Activated T-helper 1 cell treated with anti-CD3 and anti-CD28 coated beads, Interleukin-2, amount 50 U/mL, for 16 hours (primary cell): ENCODE measurements at regions not wholly inside any gene's neighbourhood (a gene's known extent, or its start where the extent isn't known, plus 50 kb on each side); places are given as distances from the start of the nearest gene placed in this dataset.

Experiments used
- DNase-seq, 2 donors: peaks; one replicate each; pipeline ENCODE4 v3.0.0-alpha.2; 2020; ENCODE audit warnings: low read depth in 1 of 2, low spot score in 1 of 2

DNA sequence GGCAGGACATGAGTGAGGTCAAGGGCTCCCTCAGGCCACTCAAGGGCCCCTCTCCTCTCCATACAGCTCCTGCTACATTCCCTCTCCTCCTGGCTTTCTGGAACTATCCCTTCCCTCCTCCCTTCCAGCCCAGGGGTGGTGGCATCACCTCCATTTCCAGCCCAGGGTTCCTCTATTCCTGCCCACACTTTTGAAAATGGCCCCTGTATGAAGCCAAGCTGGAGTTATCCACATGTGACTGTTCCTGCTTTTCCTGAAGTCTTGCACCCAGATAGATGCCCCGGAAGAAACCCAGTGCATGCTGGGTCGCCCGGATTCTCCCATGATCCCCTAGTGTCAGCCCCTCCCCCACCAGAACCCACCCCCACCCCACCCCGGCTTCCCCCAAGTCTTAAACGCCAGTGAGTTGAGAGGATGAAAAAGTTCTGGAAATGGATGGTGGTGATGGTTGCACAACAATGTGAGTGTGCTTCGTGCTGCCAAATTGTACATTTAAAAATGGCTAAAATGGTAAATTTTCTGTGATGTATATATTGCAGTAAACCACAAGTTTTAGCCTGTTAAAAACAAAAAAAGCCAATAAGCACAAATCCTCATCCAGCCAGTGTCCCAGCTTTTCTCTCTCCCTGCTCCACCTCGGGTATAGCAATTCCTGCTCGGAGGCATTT is 136.9 kb downstream of the SCARB1 start:
- DNase-seq: no peak

- no peak for DNase-seq
These were observed 137.9 kb downstream of the SCARB1 start for GRCh38 chr12:124725597-124726237.

DNA sequence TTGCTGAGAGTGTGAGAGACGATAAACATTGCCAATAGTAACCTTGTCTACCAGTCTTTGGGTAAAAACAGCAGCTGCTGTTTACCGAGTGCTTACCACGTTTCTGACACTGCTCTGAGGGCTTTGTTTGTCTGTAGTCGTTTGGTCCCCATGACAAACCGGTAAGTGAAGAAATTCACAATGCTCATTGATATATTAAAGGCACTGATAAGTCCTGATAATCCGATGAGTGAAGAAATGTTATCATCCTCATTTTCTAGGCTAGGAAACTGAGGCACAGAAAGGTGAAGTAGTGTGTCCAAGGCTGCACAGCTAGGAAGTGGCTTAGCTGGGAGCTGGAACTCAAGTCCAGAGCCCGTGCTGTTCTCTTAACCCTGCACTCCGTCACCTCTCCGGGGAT is 138.6 kb downstream of the SCARB1 start:
- DNase-seq: no peak

DNA sequence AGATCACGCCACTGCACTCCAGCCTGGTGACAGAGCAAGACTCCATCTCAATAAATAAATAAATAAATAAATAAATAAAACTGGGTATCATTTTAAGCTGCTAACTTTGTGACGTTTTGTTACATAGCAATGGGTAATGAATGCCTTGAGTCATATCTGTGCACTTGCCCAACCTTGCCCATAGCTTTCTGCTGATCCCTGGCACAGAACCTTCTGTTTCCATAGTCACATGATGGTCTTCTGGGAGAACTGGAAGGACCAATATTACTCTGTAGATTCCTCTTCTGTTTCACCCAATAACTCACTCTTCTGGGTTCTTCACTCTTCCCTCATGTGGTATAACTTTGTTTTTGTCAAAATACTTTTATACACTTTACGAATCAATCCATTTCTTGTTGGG is 140.8 kb downstream of the SCARB1 start:
- no peak for DNase-seq

DNA sequence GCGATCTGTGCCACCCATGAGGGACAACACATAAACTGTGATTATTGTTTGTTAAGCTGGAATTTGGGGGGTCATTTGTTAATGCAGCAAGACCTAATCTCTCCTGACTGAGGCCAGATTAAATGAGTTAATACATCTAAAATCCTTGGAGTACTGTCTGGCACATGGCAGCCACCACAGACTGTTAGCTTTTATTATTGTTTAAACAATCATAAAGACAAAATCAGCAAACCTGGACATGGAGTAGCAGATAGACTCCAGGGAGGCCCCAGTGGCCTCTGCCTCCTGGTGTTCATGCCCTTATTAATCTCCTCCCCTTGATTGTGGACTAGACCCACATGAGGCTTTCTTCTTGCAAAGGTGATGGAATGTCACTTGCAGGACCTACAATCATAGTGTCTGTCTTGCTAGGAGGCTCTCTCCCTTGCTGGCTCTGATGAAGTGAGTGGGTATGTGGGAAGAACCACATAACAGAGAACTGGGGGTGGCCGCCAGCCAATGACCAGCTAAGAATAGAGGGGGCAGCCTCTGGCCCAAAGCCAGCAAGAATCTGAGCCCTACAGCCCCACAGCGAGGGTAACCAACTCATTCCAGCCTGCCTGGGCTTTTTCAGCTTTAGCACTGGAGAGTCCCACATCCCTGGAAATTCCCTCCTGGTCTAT is 142.0 kb downstream of the SCARB1 start:
- no peak for DNase-seq

- no peak for DNase-seq
These were observed 142.8 kb downstream of the SCARB1 start for GRCh38 chr12:124720681-124721500.

DNA sequence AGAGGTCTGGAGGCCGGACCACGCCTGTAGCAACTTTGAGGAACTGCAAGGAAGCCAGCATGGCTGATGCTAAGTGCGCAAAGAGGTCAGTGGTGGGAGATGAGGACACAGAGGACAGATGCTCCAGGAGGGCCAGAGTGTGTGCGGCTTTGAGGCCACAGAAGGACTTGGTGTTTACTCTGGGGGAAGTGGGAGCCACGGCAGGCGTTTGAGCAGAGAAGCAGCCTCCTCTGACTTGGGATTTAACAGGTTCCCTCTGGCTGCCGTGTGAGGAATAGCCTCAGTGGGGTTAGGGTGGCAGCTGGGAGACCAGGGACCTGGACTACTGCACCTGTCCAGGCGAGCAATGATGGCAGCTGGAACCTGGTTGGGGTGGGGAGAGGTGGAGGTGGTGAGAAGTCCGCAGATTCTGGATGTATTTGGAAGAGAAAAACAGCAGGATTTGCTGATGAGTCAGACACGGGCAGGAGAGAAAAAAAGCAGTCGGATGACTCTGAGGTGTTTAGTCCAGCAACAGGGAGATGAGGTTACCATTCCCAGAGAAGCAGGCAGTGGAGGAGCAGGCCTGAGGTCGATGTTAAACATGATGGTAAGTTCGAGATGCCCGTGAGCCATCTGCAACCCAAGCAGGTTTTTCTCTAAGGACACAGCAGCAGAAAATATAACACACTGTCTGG is 143.5 kb downstream of the SCARB1 start:
- no peak for DNase-seq

GRCh38 chr12:124719231-124719630 is 144.4 kb downstream of the SCARB1 start:
- DNase-seq: no peak

- DNase-seq: no peak
These were observed 145.2 kb downstream of the SCARB1 start for GRCh38 chr12:124718458-124718857.

DNA sequence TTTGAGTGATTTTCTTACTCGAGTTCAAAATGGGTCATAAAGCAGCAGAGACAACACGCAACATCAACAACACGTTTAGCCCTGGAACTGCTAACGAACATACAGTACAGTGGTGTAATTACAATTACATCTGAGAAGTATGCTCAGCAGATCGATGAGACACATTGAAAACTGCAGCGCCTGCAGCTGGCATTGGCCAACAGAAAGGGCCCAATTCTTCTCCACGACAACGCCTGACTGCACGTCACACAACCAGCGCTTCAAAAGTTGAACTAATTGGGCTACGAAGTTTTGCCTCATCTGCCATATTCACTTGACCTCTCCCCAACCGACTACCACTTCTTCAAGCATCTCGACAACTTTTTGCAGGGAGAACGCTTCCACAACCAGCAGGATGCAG is 145.6 kb downstream of the SCARB1 start:
- DNase-seq: no peak

DNA sequence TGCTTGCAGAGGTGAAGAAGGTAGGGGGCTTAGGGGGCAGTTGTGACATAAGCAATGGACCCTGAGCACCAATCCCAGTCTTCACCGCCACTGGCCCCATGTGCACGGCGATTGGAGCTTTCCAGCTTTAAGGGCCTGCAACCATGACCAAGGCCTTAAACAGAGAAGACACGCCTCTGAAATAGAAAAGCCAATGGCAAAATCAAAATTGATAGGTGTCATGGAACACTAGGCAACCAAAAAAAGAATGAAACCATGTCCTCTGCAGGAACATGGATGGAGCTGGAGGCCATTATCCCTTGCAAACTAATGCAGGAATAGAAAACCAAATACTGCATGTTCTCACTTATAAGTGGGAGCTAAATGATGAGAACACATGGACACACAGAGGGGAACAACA is 146.3 kb downstream of the SCARB1 start:
- no peak for DNase-seq

- no peak for DNase-seq
These were observed 147.2 kb downstream of the SCARB1 start for GRCh38 chr12:124716208-124717130.

- DNase-seq: no peak
These were observed 147.9 kb upstream of the NCOR2 start for GRCh38 chr12:124715121-124715990.

DNA sequence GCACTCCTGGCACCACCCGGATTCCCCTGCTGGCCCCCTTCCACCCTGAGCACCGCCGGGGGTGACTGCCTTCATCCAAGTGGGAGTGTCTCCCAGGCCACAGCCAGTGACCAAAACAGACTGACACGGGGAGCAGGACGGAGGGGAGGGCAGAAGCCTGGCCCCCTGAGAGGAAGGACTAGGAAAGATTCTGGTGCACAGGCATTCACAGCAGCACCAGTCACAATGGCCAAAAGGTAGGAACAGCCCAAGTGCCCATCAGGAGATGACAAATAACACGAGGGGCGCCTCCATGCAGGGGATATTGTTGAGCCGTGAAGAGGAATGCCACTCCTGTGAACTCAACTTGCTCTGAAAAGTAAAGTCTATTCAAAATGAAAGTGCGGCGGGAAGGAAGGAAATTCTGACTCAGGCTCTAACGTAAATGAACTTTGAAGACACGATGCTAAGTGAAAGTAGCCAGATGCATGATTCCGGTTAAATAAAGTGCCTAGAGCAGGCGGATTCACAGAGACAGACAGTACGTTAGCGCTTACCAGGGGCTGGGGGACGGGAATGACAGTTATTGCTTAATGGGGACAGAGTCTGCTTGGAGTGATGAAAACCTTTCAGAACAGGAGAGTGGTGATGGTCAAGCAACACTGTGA is 146.1 kb upstream of the NCOR2 start:
- DNase-seq: peak in 1 of 2 donors; percentile 9

GRCh38 chr12:124713041-124713435 is 145.6 kb upstream of the NCOR2 start:
- DNase-seq: no peak

DNA sequence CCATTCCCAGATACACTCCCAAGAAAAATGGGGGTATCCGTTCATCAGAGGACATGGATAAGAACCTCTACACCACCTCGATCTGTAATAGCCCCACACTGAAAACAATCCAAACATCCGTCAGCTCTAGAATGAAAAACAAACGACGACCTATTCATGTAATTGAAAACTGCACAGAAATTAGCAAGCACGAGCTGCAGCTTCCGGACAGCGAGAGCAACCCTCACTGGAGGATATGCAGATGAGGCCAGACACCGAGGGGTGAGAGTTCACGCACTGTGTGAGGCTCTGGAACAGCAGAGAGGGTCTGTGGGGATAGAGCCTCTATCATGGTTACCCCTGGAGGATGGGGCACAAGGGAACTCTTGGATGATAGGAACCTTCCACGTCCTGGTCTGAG is 143.9 kb upstream of the NCOR2 start:
- DNase-seq: no peak

GRCh38 chr12:124709722-124710687 is 142.6 kb upstream of the NCOR2 start:
- DNase-seq: no peak
